GM12864 (cell line): ENCODE measurements at regions not wholly inside any gene's neighbourhood (a gene's known extent, or its start where the extent isn't known, plus 50 kb on each side); places are given as distances from the start of the nearest gene placed in this dataset.

Experiments used
- DNase-seq: peaks from one replicate; pipeline ENCODE4 v3.0.0-alpha.2; 2011; ENCODE audit warnings: low read depth
- H3K4me3 ChIP-seq: 2 replicates; pipeline ENCODE4 v1.5.1; 2011; ENCODE audit warnings: mild to moderate bottlenecking, low read depth, low read length, control low read depth
- TF ChIP-seq, protein P1 (sequence below): IDR thresholded peaks from 2 replicates; pipeline ENCODE4 v1.5.1; 2011; ENCODE audit warnings: low read depth, mild to moderate bottlenecking, moderate library complexity, low read length, control low read depth, inconsistent platforms; ENCODE audit errors: missing control alignments

DNA sequence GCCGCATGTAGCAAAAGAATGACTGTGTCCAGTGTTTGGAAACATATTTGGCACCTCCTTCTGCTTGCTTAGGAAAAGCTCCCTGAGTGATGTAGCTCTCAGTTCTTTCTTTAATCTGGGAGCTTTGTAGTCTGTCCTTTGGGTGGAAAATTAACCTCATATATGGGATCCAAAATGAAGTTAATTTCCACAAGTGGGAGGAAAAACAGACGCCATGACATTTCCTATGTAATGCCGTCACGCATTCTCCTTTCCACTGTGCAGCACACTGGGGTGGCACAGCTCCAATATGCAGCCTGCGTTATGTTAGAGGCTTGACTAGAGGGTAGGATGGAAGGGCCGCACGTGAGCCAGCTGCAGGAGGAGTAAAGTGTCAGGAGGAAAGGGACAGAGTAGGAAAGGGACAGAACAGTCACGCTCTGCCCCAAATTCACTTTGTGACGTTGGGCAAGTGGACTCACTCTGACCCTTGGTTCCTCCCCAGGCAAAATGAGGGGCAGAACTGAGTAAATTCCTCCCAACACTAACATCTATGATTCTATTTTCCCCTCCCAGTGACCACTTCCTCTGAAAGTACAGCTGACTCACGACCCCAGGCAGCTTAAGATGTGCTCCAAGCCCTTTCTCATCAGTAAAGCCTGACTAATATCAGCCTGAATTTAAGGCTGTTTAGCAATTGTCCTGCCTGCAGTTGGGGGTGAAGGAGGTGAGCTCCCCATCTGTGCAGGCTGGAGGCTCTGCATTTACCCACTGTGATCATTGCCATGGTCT, 176.5 kb upstream of the PFN2 start:
- DNase-seq: no peak
- TF ChIP-seq, protein P1, sequence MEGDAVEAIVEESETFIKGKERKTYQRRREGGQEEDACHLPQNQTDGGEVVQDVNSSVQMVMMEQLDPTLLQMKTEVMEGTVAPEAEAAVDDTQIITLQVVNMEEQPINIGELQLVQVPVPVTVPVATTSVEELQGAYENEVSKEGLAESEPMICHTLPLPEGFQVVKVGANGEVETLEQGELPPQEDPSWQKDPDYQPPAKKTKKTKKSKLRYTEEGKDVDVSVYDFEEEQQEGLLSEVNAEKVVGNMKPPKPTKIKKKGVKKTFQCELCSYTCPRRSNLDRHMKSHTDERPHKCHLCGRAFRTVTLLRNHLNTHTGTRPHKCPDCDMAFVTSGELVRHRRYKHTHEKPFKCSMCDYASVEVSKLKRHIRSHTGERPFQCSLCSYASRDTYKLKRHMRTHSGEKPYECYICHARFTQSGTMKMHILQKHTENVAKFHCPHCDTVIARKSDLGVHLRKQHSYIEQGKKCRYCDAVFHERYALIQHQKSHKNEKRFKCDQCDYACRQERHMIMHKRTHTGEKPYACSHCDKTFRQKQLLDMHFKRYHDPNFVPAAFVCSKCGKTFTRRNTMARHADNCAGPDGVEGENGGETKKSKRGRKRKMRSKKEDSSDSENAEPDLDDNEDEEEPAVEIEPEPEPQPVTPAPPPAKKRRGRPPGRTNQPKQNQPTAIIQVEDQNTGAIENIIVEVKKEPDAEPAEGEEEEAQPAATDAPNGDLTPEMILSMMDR: no peak
- H3K4me3 ChIP-seq: no peak overlapping the region

DNA sequence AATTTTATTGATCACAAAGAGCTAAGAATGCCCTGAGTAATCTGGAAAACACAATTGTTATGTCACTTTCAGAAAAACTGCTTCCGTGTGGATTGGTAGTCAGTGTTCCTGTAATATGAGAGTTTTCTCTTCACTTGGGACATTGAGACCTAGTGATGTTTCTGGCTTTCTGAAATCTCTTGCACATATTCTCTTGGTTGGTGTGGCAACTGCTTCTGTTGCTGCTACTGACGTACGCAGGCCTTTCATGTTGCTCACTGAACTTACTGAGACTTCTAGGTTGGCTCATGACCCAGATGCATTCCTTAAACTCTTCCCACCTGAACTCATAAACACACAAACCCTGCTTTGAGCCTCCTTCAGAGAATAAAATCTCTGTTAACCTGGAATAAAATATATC, 175.0 kb upstream of the PFN2 start:
- no peak overlapping the region for H3K4me3 ChIP-seq
- TF ChIP-seq, protein P1: no peak
- DNase-seq: no peak

DNA sequence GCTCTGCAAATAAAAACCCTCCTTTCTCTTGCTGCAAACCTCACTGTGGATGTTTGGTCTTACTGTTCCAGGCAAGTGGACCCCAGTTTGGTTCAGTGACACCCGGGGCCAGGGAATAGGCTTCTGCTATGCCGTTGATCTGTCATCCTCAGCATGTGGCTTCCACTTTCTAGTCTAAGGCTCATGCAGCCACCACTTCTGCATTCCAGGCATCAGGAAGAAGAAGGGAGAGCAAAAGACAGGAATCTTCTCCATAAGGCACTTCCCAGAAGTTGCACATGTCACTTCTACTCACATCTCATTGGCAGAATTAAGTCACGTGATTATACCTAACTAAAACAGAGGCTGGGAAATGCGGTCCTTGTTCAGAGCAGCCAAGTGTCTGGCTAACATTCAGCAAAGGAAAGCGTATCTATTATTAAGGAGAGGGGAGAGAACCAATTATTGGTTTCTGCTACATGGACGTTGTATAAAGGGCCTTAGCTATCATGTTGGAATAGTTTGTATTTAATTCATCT, 173.6 kb upstream of the PFN2 start:
- TF ChIP-seq, protein P1: no peak
- no peak overlapping the region for H3K4me3 ChIP-seq
- no peak for DNase-seq

DNA sequence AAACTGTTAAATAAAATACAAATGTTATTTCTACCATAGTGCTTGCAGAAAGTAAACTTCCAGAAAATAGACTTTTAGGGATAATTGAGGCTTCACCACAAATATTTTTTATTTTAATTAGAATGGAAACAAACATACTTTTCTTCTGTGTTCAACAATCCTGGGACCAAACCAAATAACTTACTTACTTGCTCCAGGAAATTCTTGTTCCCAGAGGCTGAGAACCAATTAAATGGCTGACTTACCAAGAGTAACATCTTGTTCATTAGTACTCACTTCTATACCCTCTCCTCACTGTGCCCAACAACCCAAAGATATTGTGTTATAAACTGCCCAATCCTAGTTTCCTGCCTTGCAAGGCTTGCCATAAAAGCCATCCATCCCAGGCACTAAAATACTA, 172.2 kb upstream of the PFN2 start:
- no peak overlapping the region for H3K4me3 ChIP-seq
- no peak for DNase-seq
- TF ChIP-seq, protein P1: no peak

DNA sequence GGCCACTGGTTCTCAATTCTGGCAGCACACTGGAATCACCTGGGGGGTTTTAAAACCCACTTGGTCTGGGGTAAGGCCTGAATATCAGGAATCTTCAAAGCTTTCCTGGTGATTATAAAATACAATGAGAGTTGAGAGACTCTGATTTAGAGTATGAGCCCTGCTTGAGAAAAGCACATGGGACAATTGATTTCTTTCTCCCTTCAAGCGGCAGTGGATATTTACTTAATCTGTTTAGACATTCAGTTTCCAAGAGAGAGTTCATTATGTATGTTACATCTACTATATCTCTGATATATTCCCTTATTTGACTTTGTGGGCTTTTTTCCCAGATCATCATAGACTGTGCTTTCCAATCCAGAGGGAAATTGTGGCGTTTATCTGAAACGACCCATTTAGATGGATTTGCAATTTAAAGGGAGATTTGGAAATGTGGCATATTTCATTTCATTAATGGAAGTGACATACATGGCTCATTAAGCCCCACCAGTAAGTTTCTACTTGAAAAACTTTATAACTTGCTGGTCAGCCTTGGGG, 171.2 kb upstream of the PFN2 start:
- no peak overlapping the region for H3K4me3 ChIP-seq
- TF ChIP-seq, protein P1: no peak
- no peak for DNase-seq

DNA sequence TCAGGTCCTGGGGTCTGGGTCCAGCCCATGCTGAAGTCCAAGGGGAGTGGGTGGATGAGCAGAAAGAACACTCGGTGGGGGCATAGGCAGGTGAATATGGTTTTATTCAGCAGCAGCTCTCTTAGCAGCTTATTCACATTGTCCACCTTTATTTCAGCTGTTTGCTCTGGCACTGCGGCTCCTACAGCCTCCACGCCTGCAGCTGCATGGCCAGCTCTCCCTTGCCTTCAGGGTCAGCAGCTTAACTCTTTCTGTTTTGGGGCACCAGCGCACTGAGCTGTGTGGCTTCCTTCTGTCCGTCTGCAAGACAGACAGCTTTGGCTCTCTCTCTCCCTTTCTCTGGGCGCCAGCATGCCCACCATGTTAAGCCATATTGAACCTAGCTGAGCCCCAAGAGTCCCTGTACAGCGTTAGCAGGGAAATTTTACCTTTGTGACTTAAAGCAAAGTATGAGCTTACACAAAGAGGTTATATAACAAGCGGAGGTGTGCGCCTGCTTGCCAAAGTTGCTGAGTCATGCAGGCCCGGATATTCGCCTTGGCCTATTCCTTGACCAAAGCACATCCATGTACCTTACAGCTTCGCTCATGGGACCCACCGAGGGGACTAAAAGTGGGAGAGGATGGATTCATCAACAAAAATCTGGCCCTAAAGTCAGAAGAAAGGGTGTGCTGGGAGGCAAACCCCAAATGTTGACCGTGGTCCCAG, 170.1 kb upstream of the PFN2 start:
- DNase-seq: no peak
- TF ChIP-seq, protein P1: no peak
- no peak overlapping the region for H3K4me3 ChIP-seq

DNA sequence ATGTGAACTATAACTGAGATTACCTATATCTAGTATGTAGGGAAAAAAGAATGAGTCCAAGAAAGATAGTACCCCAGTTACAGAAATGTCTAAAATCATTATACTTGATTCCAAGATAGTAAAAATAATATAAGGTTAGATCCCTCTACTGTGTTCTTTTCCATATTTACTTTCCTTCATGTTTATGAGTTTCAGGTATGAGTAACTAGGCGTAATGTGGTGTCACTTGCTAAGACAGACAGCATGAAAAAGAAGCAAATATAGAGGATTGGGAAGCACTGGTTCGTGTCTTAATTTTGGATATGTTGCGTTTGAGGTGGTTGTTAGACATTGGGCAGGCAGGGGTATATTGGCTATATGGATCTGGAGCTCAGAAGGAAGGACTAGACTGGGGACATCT, 168.1 kb upstream of the PFN2 start:
- TF ChIP-seq, protein P1: no peak
- no peak for DNase-seq

More for the DNA sequence above, 168.1 kb upstream of the PFN2 start:
- H3K4me3 ChIP-seq: no peak overlapping the region
